ENCODE measurements at regions not wholly inside any gene's neighbourhood (a gene's known extent, or its start where the extent isn't known, plus 50 kb on each side); places are given as distances from the start of the nearest gene placed in this dataset.

GRCh38 chr10:111131168-111131799 lies 54.5 kb downstream of the ADRA2A start:
- no peak for DNase-seq

DNA sequence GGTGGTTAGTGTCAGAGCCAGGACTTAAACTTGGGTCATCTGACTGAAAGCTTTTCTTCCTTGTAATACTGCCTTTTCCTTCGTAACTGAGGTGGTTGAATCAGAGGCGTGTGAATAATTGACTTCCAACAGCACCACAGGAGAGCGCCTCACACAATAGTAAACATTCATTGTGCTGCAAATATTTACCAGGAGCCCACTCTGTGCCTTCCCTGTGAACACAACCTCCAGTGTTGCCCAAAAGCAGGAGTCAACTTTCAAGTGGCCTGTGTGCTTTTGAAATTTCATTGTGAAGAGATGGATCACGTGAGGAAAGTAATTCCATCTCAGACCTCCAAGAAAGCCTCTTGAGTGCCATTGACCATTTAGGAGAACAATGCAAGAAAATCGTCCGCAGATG lies 60.2 kb downstream of the ADRA2A start:
- no peak for DNase-seq

DNA sequence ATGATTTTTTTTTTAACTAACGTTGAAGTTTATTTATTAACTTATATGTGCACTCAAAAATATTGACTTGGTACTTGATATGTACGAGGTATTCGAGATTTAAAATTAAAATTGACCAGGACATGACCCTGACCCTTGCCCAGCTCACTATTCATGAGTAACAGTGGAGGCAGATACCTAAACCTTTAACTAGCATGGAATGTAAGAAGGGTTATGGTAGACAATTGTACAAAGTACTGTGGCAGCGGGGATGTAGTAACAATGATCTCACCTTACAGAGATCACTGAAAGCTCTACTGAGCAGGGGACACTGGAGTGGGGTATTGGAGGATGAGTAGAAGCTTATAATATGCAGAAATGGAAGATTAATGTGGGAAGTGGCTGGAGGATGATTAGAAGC lies 60.8 kb downstream of the ADRA2A start:
- no peak for DNase-seq

- DNase-seq, result no peak
Observed at GRCh38 chr10:111138544-111138943, 61.7 kb downstream of the ADRA2A start.

GRCh38 chr10:111139567-111139966 lies 62.7 kb downstream of the ADRA2A start:
- no peak for DNase-seq

DNA sequence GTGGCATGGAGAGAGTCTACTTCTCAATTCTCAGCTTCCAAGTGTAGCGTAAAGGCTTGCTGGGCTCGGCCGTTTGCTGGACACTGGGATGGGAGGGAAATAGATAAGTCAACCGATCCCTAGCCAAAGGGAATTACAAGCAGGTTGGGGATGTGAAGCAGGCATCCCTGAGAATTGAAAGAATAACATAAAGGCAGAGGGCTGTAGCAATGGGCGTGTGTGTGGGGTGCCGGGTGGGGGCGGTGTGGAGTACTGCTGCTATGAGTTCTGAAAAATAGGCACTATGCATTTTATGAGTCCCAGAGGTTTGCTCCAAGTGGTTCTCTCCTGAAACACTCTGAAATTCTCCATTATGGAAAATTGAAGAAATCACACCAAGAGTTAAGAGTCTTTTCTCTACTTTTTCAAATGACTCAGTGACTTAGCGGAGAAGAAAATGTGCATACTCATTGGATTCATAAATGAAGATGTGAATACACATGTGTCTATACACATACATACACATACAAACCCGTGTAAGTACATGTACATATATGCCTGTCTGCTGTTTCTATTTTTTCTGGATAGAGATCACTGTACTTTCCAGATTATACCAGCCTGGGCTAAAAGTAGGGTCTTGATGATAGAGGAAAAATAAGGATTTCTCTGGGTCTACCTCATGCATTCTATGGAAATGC lies 65.4 kb downstream of the ADRA2A start:
- DNase-seq, result no peak

- DNase-seq, result no peak
Observed at GRCh38 chr10:111146025-111146640, 69.3 kb downstream of the ADRA2A start.

DNA sequence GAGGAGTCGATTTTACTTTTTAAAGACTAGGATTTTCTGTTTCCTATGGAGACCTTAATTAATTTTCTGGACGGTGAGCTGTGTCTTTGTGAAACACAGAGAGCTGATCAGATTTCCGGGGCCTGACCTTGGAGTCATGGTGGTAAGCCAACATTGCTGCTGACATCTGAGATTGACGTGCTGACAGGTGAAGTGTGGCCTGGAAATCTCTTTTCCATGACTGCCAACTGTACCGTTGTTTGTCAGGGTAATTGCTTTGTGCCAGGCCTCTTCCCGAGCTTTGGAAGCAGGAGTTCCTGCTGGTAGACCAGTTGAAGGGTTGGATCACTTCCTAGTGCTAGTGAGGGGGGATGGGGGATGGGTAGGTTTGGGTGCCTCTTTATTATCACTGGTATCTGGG lies 71.2 kb downstream of the ADRA2A start:
- DNase-seq, result no peak

- DNase-seq, result no peak
Observed at GRCh38 chr10:111148440-111148839, 71.6 kb downstream of the ADRA2A start.

GRCh38 chr10:111150691-111151090 lies 73.9 kb downstream of the ADRA2A start:
- DNase-seq, result no peak

GRCh38 chr10:111151595-111152307 lies 74.9 kb downstream of the ADRA2A start:
- DNase-seq, result no peak

GRCh38 chr10:111156754-111157153 lies 79.9 kb downstream of the ADRA2A start:
- DNase-seq, result no peak

- DNase-seq, result no peak
Observed at GRCh38 chr10:111158595-111158994, 81.8 kb downstream of the ADRA2A start.

- DNase-seq, result no peak
Observed at GRCh38 chr10:111161109-111161874, 84.5 kb downstream of the ADRA2A start.

GRCh38 chr10:111171183-111171582 lies 94.4 kb downstream of the ADRA2A start:
- DNase-seq, result no peak

DNA sequence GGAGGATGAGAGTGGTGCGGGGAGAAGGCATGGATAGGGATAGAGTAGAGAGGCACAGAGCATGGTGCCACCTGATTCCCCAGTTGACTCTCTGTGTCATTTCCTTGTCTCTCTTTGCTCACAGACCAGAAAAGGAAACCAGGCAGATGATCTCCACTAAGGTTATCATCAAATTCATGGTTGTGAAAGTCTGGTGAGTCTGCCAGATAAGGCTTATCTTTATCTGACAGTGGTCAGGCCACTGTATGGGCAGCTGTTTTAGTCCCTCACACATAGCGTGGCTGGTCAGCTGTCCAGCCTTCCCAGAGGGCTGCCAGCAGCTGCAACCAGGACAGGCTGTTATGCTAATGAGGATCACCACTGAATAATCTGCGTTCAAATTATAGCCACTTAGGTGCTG lies 99.0 kb downstream of the ADRA2A start:
- no peak for DNase-seq

DNA sequence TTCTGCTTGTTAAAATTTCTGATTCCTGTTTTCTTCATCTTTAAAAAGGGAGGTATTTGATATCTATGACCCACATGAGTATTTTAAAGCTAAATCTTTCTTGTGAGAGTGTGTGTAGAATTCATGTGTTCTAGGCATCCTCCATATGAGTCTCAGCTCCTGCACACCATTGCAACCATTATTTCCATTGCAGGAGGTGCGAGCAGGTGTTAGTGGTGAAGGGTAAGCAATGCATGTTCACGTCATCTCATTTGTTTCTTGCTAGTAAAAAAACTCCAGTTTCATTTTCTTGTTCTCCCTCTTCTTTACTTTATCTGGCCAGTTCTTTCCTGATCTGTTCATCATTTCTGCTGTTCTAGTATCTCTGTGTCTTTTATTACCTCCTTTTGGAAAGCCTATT lies 100.5 kb downstream of the ADRA2A start:
- DNase-seq, result no peak

- DNase-seq, result no peak
Observed at GRCh38 chr10:111179514-111179913, 102.7 kb downstream of the ADRA2A start.

GRCh38 chr10:111186358-111186757 lies 109.5 kb downstream of the ADRA2A start:
- no peak for DNase-seq

GRCh38 chr10:111187096-111187495 lies 110.3 kb downstream of the ADRA2A start:
- no peak for DNase-seq

- DNase-seq, result no peak
Observed at GRCh38 chr10:111199587-111199986, 122.8 kb downstream of the ADRA2A start.

DNA sequence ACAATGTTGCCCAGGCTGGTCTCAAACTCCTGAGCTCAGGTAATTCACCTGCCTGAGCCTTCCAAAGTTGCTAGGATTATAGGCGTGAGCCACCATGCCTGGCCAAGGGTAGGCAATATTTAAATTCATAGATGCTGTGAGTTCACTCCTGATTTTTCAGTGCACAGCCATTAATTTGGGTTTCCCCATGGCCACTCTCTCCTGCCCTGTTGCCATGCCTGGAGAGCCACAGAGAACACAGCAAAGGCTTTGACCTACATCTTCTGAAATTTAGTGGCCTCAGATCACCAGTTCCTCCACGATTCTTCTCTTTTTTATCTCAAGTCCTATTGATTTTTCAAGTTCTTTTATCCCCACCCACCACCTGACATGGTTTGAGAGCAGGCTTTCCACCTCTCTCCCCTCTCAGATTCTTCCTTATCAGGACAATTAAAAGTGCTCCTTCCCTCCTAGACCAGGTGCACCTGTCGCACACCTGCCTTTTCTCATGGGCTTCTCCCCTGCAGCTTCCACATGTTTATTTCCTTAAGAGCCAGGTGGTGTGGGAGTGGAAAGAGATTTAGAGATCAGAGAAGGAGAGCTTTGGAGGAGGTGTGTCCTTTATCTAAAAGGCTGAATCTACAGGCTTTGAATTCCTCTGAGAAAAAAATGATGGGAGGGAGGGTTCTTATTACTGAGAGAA lies 123.8 kb downstream of the ADRA2A start:
- DNase-seq, result no peak
